ENCODE measurements at regions not wholly inside any gene's neighbourhood (a gene's known extent, or its start where the extent isn't known, plus 50 kb on each side); places are given as distances from the start of the nearest gene placed in this dataset.

- Histone ChIP-seq H3K27me3 (ENCODE audit: low read depth) (no peaks in the 10 kb centered on the region), H3K9me3 (replicated peaks) (peaks cover 10% of the 10 kb centered on the region), H3K4me3 (no peak overlapping the region), H3K4me1 (no peaks in the 10 kb centered on the region), H3K36me3 (no peaks in the 10 kb centered on the region), H3K27ac (replicated peaks) (no peak overlapping the region)
- intact Hi-C loops (cut with micrococcal nuclease): no loop called here
- DNase-seq: no peak
- no peak for TF ChIP-seq CTCF (IDR thresholded peaks at IDR 0.05; ENCODE audit: borderline replicate concordance)
These were observed 198.8 kb downstream of the PRELID2 start for GRCh38 chr5:145636371-145636770.

GRCh38 chr5:145633474-145633873 lies 201.7 kb downstream of the PRELID2 start:
- Histone ChIP-seq H3K36me3 (no peaks in the 10 kb centered on the region), H3K27ac (replicated peaks) (no peak overlapping the region), H3K9me3 (replicated peaks) (no peaks in the 10 kb centered on the region), H3K4me3 (no peak overlapping the region), H3K4me1 (no peaks in the 10 kb centered on the region), H3K27me3 (ENCODE audit: low read depth) (no peaks in the 10 kb centered on the region)
- intact Hi-C loops (cut with micrococcal nuclease): no loop called here
- TF ChIP-seq CTCF (IDR thresholded peaks at IDR 0.05; ENCODE audit: borderline replicate concordance): no peak
- no peak for DNase-seq

GRCh38 chr5:145632701-145633100 lies 202.4 kb downstream of the PRELID2 start:
- H3K27me3 ChIP-seq (ENCODE audit: low read depth): no peaks in the 10 kb centered on the region

GRCh38 chr5:145629047-145629446 lies 206.1 kb downstream of the PRELID2 start:
- Histone ChIP-seq H3K4me1 (no peaks in the 10 kb centered on the region), H3K4me3 (no peak overlapping the region), H3K27ac (replicated peaks) (no peak overlapping the region), H3K9me3 (replicated peaks) (peaks cover 3% of the 10 kb centered on the region), H3K27me3 (ENCODE audit: low read depth) (no peaks in the 10 kb centered on the region), H3K36me3 (no peaks in the 10 kb centered on the region)
- no peak for DNase-seq
- TF ChIP-seq CTCF (IDR thresholded peaks at IDR 0.05; ENCODE audit: borderline replicate concordance): no peak
- intact Hi-C loops (cut with micrococcal nuclease): no loop called here

More at GRCh38 chr5:145632701-145633100, 202.4 kb downstream of the PRELID2 start:
- intact Hi-C loops (cut with micrococcal nuclease): no loop called here
- no peaks in the 10 kb centered on the region for H3K4me1 ChIP-seq
- no peaks in the 10 kb centered on the region for H3K36me3 ChIP-seq
- no peak for DNase-seq
- no peaks in the 10 kb centered on the region for H3K9me3 ChIP-seq (replicated peaks)
- TF ChIP-seq CTCF (IDR thresholded peaks at IDR 0.05; ENCODE audit: borderline replicate concordance): no peak
- H3K27ac ChIP-seq (replicated peaks): no peak overlapping the region
- H3K4me3 ChIP-seq: no peak overlapping the region

- no peak for TF ChIP-seq CTCF (IDR thresholded peaks at IDR 0.05; ENCODE audit: borderline replicate concordance)
- Histone ChIP-seq H3K27ac (replicated peaks) (no peak overlapping the region), H3K4me3 (no peak overlapping the region), H3K27me3 (ENCODE audit: low read depth) (no peaks in the 10 kb centered on the region), H3K4me1 (no peaks in the 10 kb centered on the region), H3K36me3 (no peaks in the 10 kb centered on the region), H3K9me3 (replicated peaks) (peaks cover 8% of the 10 kb centered on the region)
- DNase-seq: no peak
- intact Hi-C loops (cut with micrococcal nuclease): no loop called here
These were observed 206.6 kb downstream of the PRELID2 start for GRCh38 chr5:145628525-145628924.
